ENCODE measurements at regions not wholly inside any gene's neighbourhood (a gene's known extent, or its start where the extent isn't known, plus 50 kb on each side); places are given as distances from the start of the nearest gene placed in this dataset.

GRCh38 chr2:64789466-64790320, 136.0 kb upstream of the SERTAD2 start:
- TF ChIP-seq POLR2A (IDR thresholded peaks at IDR 0.05; ENCODE audit: extremely low read depth, insufficient read length) (no peak), MAX (IDR thresholded peaks at IDR 0.05; ENCODE audit: low read depth, low read length) (no peak), MYC (IDR thresholded peaks at IDR 0.05; ENCODE audit: low read depth, low read length) (no peak), CTCF (IDR thresholded peaks at IDR 0.05; ENCODE audit: low read depth, low read length) (no peak)
- H3K4me3 ChIP-seq (ENCODE audit: low read depth, low read length), result no peak overlapping the region
- DNase-seq (ENCODE audit: low read depth), result no peak

- DNase-seq (ENCODE audit: low read depth), result no peak
- H3K4me3 ChIP-seq (ENCODE audit: low read depth, low read length), result no peak overlapping the region
- TF ChIP-seq POLR2A (IDR thresholded peaks at IDR 0.05; ENCODE audit: extremely low read depth, insufficient read length) (no peak), MAX (IDR thresholded peaks at IDR 0.05; ENCODE audit: low read depth, low read length) (no peak), CTCF (IDR thresholded peaks at IDR 0.05; ENCODE audit: low read depth, low read length) (no peak), MYC (IDR thresholded peaks at IDR 0.05; ENCODE audit: low read depth, low read length) (no peak)
Measured at GRCh38 chr2:64792300-64792699, 138.6 kb upstream of the SERTAD2 start.

- DNase-seq (ENCODE audit: low read depth), result no peak
- no peak for TF ChIP-seq MYC (IDR thresholded peaks at IDR 0.05; ENCODE audit: low read depth, low read length)
- TF ChIP-seq MAX (IDR thresholded peaks at IDR 0.05; ENCODE audit: low read depth, low read length), result no peak
- no peak for TF ChIP-seq POLR2A (IDR thresholded peaks at IDR 0.05; ENCODE audit: extremely low read depth, insufficient read length)
- no peak for TF ChIP-seq CTCF (IDR thresholded peaks at IDR 0.05; ENCODE audit: low read depth, low read length)
- H3K4me3 ChIP-seq (ENCODE audit: low read depth, low read length), result no peak overlapping the region
Measured at GRCh38 chr2:64792995-64793639, 139.4 kb upstream of the SERTAD2 start.

- no peak overlapping the region for H3K4me3 ChIP-seq (ENCODE audit: low read depth, low read length)
- no peak for DNase-seq (ENCODE audit: low read depth)
- no peak for TF ChIP-seq CTCF (IDR thresholded peaks at IDR 0.05; ENCODE audit: low read depth, low read length)
- TF ChIP-seq MYC (IDR thresholded peaks at IDR 0.05; ENCODE audit: low read depth, low read length), result no peak
- TF ChIP-seq MAX (IDR thresholded peaks at IDR 0.05; ENCODE audit: low read depth, low read length), result no peak
Measured at GRCh38 chr2:64793701-64794100, 140.0 kb upstream of the SERTAD2 start.

GRCh38 chr2:64794426-64794995, 140.8 kb upstream of the SERTAD2 start:
- TF ChIP-seq POLR2A (IDR thresholded peaks at IDR 0.05; ENCODE audit: extremely low read depth, insufficient read length) (no peak), CTCF (IDR thresholded peaks at IDR 0.05; ENCODE audit: low read depth, low read length) (no peak), MAX (IDR thresholded peaks at IDR 0.05; ENCODE audit: low read depth, low read length) (no peak), MYC (IDR thresholded peaks at IDR 0.05; ENCODE audit: low read depth, low read length) (no peak)
- no peak for DNase-seq (ENCODE audit: low read depth)
- H3K4me3 ChIP-seq (ENCODE audit: low read depth, low read length), result no peak overlapping the region

All from NB4 (cell line).